GM18499 (cell line): ENCODE measurements at regions not wholly inside any gene's neighbourhood (a gene's known extent, or its start where the extent isn't known, plus 50 kb on each side); places are given as distances from the start of the nearest gene placed in this dataset.
"Not testable (repeated sequence)": the region's sequence is repeated elsewhere in the genome, so short reads cannot be mapped to it uniquely, and the experiment has no call there.

ENCODE experiments used
- ATAC-seq: cut with Tn5 transposase; IDR thresholded peaks from one replicate; pipeline ENCODE4 v1.9.1; 2021; ENCODE audit warnings: moderate number of reproducible peaks; ENCODE audit not compliant: insufficient read depth, unreplicated experiment

- ATAC-seq = no peak
These were observed 109.8 kb upstream of the HDX start for GRCh38 chrX:84611843-84612636.

GRCh38 chrX:84634201-84634782 is 132.0 kb upstream of the HDX start:
- no peak for ATAC-seq

GRCh38 chrX:84666086-84666485 is 163.8 kb upstream of the HDX start:
- ATAC-seq = no peak

GRCh38 chrX:84690228-84690627 is 188.0 kb upstream of the HDX start:
- ATAC-seq = no peak

GRCh38 chrX:84709987-84710386 is 207.7 kb upstream of the HDX start:
- ATAC-seq = no peak

- no peak for ATAC-seq
These were observed 208.4 kb upstream of the HDX start for GRCh38 chrX:84710611-84711010.

GRCh38 chrX:84712621-84713020 is 210.4 kb upstream of the HDX start:
- ATAC-seq = no peak

GRCh38 chrX:84715315-84715714 is 213.1 kb upstream of the HDX start:
- ATAC-seq = no peak

- ATAC-seq = no peak
These were observed 215.1 kb upstream of the HDX start for GRCh38 chrX:84717343-84717742.

GRCh38 chrX:84721416-84721815 is 219.2 kb upstream of the HDX start:
- no peak for ATAC-seq

GRCh38 chrX:84724576-84724975 is 222.3 kb upstream of the HDX start:
- no peak for ATAC-seq

GRCh38 chrX:84729408-84729807 is 227.2 kb upstream of the HDX start:
- ATAC-seq = no peak

GRCh38 chrX:84729809-84730208 is 227.6 kb upstream of the HDX start:
- ATAC-seq = peak; percentile 99

GRCh38 chrX:84735025-84735424 is 232.8 kb upstream of the HDX start:
- no peak for ATAC-seq

- ATAC-seq = no peak
These were observed 235.2 kb upstream of the HDX start for GRCh38 chrX:84737471-84737871.

GRCh38 chrX:84747516-84747915 is 245.3 kb upstream of the HDX start:
- ATAC-seq = no peak

GRCh38 chrX:84748965-84749656 is 246.9 kb upstream of the HDX start:
- no peak for ATAC-seq

- no peak for ATAC-seq
These were observed 243.1 kb upstream of the APOOL start for GRCh38 chrX:84760560-84760959.

- no peak for ATAC-seq
These were observed 207.4 kb upstream of the APOOL start for GRCh38 chrX:84796321-84796720.

GRCh38 chrX:84830836-84831235 is 172.8 kb upstream of the APOOL start:
- ATAC-seq = no peak

- not testable (repeated sequence) for ATAC-seq
These were observed 157.1 kb upstream of the APOOL start for GRCh38 chrX:84846541-84846940.
